Colonic mucosa (tissue), 4 donors: ENCODE measurements at regions not wholly inside any gene's neighbourhood (a gene's known extent, or its start where the extent isn't known, plus 50 kb on each side); places are given as distances from the start of the nearest gene placed in this dataset.

Source experiments
- DNase-seq: peaks from one replicate; pipeline ENCODE4 v3.0.0-alpha.2; 2020
- H3K27ac ChIP-seq: fragments of 200-600 bp; one replicate; pipeline ENCODE4 v1.8.0; 2021
- H3K27me3 ChIP-seq: fragments of 200-600 bp; one replicate; pipeline ENCODE4 v1.8.0; 2021
- H3K36me3 ChIP-seq: fragments of 200-600 bp; one replicate; pipeline ENCODE4 v1.8.0; 2021
- H3K4me1 ChIP-seq: fragments of 200-600 bp; one replicate; pipeline ENCODE4 v1.8.0; 2021; ENCODE audit warnings: mild to moderate bottlenecking
- H3K4me3 ChIP-seq: fragments of 200-600 bp; one replicate; pipeline ENCODE4 v1.8.0; 2021
- H3K9ac ChIP-seq, 2 donors: one replicate each; pipeline ENCODE4 v1.7.0; 2013; ENCODE audit warnings: control low read depth in 2 of 2, low read depth in 2 of 2, low read length in 2 of 2
- H3K9me3 ChIP-seq: fragments of 200-600 bp; one replicate; pipeline ENCODE4 v1.8.0; 2021
- CTCF ChIP-seq: fragments of 200-600 bp; IDR thresholded peaks from one replicate; pipeline ENCODE4 v1.8.0; 2022; ENCODE audit warnings: antibody characterized with exemption, mild to moderate bottlenecking
- intact Hi-C: fragments of 100-400 bp; cut with DNase I; formaldehyde crosslinking; loops from one replicate; pipeline ENCODE4 v1.14.1; 2022
- donor health status: healthy.
- donor health status: DM: no; HTN: no; CAD: no.
- donor health status: DM: no; HTN: no; CAD: no.

GRCh38 chr20:53692465-53693067 is 98.9 kb upstream of the ZNF217 start:
- Histone ChIP-seq H3K4me1 (no peaks in the 10 kb centered on the region), H3K36me3 (no peaks in the 10 kb centered on the region), H3K27ac (no peak overlapping the region), H3K4me3 (no peak overlapping the region), H3K9ac (no peak overlapping the region), H3K27me3 (no peaks in the 10 kb centered on the region), H3K9me3 (no peaks in the 10 kb centered on the region)
- no peak for DNase-seq
- TF ChIP-seq CTCF, result no peak
- intact Hi-C loops, result no loop called here

GRCh38 chr20:53691811-53692192 is 98.2 kb upstream of the ZNF217 start:
- Histone ChIP-seq H3K9me3 (no peaks in the 10 kb centered on the region), H3K4me3 (no peak overlapping the region), H3K4me1 (no peaks in the 10 kb centered on the region), H3K9ac (no peak overlapping the region), H3K36me3 (no peaks in the 10 kb centered on the region), H3K27me3 (no peaks in the 10 kb centered on the region), H3K27ac (no peak overlapping the region)
- TF ChIP-seq CTCF, result no peak
- intact Hi-C loops, result no loop called here
- no peak for DNase-seq

GRCh38 chr20:53691060-53691810 is 97.6 kb upstream of the ZNF217 start:
- Histone ChIP-seq H3K9ac (no peak overlapping the region), H3K9me3 (no peaks in the 10 kb centered on the region), H3K4me3 (no peak overlapping the region), H3K27ac (no peak overlapping the region), H3K36me3 (no peaks in the 10 kb centered on the region), H3K27me3 (no peaks in the 10 kb centered on the region), H3K4me1 (no peaks in the 10 kb centered on the region)
- no peak for DNase-seq
- TF ChIP-seq CTCF, result no peak
- intact Hi-C loops, result no loop called here

GRCh38 chr20:53688085-53688484 is 94.4 kb upstream of the ZNF217 start:
- DNase-seq, result no peak
- no peaks in the 10 kb centered on the region for H3K27me3 ChIP-seq

GRCh38 chr20:53685070-53685595 is 91.5 kb upstream of the ZNF217 start:
- Histone ChIP-seq H3K9me3 (no peaks in the 10 kb centered on the region), H3K27ac (no peak overlapping the region), H3K4me3 (no peak overlapping the region), H3K27me3 (no peaks in the 10 kb centered on the region), H3K4me1 (no peaks in the 10 kb centered on the region), H3K9ac (no peak overlapping the region), H3K36me3 (no peaks in the 10 kb centered on the region)
- no peak for TF ChIP-seq CTCF
- intact Hi-C loops, result no loop called here
- DNase-seq, result no peak

More at GRCh38 chr20:53688085-53688484, 94.4 kb upstream of the ZNF217 start:
- H3K9me3 ChIP-seq, result no peaks in the 10 kb centered on the region
- no peaks in the 10 kb centered on the region for H3K4me1 ChIP-seq
- H3K4me3 ChIP-seq, result no peak overlapping the region
- H3K27ac ChIP-seq, result no peak overlapping the region
- intact Hi-C loops, result no loop called here
- no peaks in the 10 kb centered on the region for H3K36me3 ChIP-seq
- no peak for TF ChIP-seq CTCF
- no peak overlapping the region for H3K9ac ChIP-seq
